GM18505 (cell line): ENCODE measurements at regions not wholly inside any gene's neighbourhood (a gene's known extent, or its start where the extent isn't known, plus 50 kb on each side); places are given as distances from the start of the nearest gene placed in this dataset.
"Not testable (repeated sequence)": the region's sequence is repeated elsewhere in the genome, so short reads cannot be mapped to it uniquely, and the experiment has no call there.

ENCODE experiments used
- ATAC-seq: cut with Tn5 transposase; IDR thresholded peaks from one replicate; pipeline ENCODE4 v1.9.1; 2021; ENCODE audit not compliant: unreplicated experiment
- POLR2A ChIP-seq: IDR thresholded peaks from 4 replicates; pipeline ENCODE4 v1.6.1; 2011; ENCODE audit warnings: borderline replicate concordance; ENCODE audit not compliant: insufficient read depth, insufficient read length; ENCODE audit errors: extremely low read depth

DNA sequence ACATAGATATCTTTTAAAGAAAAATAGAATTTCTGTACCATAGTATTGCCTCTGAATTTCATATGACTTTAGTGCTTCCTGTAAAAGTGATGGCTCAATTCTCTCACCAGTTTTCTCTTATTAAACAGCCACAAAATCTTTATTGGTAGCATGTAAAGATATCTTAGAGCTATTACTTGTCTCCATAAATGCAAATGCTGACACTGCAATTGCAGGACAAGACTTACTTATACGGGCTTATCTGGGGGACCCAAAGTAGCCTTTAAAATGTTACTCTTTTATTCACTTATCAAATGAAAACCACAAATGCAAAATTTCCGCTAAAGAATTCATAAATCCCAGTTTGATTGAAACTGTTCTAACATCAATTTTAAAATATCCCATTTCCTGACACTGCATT, 287.1 kb upstream of the SPTLC3 start:
- ATAC-seq = no peak
- TF ChIP-seq POLR2A = no peak

DNA sequence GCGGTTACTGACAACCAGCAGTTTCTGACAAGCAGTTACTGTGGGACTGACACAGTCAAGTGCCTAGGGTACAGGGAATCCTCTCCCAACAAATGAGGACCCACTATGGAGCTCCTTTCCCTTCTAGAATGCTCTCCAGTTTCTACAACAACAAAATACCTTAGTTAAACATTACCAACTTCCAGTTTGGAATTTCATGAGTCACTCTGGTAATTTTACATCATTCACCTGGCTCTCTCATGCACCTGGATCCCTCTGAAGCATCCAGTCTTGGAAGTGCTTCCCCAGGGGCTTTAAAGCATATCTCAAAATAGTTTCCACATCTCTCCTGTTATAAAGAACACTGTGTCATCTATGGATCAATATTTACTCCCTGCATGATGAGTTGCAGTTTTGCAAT, 286.7 kb upstream of the SPTLC3 start:
- ATAC-seq = no peak
- TF ChIP-seq POLR2A = no peak

DNA sequence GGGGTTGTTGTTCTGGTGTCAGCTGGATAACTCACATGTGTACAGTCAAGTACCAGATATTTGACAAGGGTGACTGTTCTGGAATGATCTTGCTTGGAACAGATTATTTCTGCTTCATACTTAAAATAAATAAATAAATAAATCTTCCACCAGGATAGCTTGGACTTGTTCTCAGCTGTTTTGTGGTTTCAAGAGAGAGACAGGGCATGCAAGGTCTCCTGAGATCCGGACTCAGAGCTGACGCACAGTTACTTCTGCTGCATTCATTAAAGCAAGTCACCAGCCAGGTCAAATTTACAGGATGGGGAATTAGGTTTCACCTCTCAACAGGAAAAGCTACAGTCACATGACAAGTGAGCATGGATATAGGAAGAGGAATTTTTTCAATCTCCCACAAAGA, 285.0 kb upstream of the SPTLC3 start:
- no peak for ATAC-seq

DNA sequence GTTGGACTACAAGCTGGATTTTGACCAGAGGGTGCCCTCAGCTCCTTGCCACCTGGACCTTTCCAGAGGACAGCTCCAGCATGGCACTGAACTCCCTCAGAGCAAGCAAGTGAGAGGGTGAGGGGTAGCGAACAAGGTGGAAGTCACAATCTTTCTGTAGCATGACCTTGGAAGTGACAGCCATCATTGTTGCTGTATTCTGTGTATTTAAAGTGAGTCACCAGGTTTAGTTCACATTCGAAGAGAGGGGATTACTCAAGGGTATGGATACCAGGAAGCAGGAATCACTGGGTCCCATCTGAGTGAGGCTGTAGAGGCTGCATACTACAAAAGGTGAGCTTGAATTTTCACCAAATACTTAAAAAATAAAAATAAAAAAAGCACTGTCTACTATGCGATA, 280.0 kb upstream of the SPTLC3 start:
- no peak for ATAC-seq
- no peak for TF ChIP-seq POLR2A

More for the DNA sequence above, 285.0 kb upstream of the SPTLC3 start:
- TF ChIP-seq POLR2A = no peak

DNA sequence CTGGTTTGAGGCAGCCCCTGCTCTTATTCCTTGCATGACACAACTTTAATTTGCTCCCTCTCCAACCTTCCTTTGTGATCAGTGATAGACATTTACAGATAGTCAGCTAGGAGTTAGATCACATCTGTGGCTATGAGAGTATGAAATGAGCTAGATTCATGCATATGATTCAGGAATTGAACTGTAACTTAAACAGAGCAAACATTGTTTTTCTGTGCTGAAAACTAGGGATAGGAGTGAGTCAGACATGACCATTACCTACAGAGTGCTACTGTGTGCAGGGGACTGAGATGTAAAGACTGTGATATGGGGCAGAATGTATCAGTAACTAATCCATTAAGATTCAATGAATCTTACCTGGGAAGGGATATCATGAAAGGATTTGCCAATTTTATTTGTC, 279.4 kb upstream of the SPTLC3 start:
- no peak for TF ChIP-seq POLR2A
- ATAC-seq = no peak

DNA sequence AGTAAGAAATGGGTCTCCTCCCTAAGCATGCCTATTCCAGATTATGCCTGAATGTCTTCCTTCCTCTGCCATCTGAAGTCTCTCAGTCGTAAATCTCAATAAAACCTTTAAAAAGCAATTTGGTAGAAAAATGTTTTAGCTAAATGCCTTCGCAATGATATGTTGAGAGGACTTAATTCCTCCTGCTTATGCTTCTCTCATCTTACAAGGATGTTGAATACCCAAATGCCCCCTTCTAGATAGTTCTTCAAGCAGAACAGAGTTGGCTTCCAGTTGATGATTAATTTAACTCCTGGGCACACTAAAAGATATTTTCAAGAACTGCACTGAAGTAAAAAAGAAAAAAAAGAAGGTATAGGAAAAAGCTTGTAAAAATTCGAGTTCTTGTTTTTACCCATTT, 275.0 kb upstream of the SPTLC3 start:
- ATAC-seq = no peak

DNA sequence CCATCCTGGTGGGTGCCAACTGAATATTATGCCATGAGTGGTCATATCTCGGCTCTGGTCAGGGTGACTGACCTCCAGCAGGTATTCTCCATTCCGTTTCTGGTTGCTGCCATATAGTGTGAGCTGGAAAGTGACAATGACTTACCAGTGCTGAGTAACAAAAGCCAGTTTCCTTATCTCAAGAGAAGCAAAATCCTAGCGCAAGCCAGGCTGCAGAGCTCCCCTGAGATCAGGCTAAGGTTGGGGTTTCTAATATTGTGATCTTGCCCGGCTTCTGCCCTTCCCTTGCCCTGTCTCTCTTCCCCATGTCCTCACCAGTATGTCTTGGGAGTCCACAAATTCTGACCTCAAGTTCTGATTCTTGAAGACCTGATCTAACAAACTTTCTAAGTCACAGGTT, 271.3 kb upstream of the SPTLC3 start:
- no peak for TF ChIP-seq POLR2A
- ATAC-seq = no peak

More for the DNA sequence above, 275.0 kb upstream of the SPTLC3 start:
- no peak for TF ChIP-seq POLR2A

DNA sequence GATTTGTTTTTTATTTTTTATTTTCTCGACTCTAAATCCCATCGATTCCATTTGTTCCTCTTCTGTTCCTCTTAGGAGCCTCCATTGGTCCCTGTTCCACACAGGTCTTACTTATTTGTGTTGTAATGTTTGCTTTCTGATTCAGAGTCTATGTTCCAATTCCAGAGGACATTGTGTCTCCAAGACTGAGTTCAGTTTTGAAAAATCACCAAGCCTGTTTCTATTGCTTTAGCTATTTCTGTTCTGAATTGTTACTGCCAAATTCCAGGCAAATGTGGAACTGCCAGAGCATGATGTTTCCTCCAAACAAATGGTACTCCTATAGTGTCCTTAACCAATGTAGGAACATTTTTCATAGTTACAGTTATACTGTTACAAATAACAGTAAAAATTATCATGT, 270.9 kb upstream of the SPTLC3 start:
- TF ChIP-seq POLR2A = no peak
- no peak for ATAC-seq

DNA sequence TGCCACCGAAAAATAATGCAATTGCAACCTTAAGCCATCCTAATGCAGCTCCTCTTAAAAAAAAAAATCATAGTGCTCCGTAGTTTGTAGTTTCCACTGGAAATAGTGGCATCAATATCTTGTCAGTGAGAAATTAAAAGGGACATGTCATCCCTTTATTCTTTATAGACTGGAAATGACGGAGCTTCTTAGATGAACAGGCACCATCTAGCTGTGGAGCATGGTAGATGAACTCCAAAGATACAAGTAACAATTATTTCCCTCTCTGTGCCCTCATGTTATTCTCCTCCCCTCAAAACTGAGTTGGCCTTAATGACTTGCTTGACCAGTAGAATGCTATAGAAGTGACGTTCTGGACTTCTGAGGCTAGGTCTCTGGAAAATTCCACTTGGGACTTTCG, 268.1 kb upstream of the SPTLC3 start:
- no peak for ATAC-seq
- TF ChIP-seq POLR2A = no peak

DNA sequence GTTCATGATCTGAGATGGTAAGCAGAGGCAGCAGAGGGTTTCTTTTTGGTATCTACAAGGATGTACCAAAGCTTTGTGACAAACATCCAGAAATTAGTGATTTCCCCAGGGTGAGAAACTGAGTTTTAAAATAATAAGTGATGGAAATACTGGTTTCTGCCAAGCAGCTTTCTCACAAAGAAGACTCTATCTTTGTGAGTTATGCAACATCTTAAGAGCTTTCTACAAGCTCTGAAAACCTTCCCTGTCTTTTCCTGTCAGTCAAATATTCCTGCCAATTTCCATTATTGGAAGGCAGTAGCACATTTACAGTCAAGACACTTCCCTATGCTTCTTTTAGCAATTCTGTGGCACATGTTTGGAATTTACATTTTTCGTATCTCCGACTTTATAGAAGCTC, 264.7 kb upstream of the SPTLC3 start:
- TF ChIP-seq POLR2A = no peak
- ATAC-seq = no peak

DNA sequence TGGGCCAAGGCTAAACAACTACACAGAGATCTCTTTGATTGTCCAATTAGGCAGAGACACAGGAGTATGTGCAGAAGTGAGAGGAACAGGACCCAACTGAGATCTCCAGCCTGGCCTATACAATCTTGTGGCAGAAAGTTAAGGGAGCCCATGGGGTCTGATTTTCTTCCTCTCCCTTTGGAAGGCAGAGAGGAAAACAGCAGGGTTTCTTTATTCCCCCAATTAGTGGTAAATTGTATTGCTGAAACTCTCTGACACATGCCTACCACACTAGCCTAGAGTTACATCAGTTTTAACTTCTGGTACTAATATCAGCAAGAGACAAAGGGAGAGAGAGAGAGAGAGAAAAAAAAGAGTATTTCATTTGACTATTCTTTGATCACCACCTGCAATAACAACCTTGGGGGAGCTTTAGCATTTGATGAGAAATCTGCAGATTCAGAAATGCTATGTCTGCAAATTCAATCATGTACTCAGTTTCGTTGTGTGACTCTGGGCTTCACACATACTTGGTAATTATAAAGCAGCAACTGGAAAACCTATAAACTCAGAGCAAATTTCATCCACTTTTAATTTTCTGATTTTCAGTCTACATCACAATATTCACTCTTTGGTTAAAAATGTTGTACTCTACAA, 260.3 kb upstream of the SPTLC3 start:
- ATAC-seq = no peak

DNA sequence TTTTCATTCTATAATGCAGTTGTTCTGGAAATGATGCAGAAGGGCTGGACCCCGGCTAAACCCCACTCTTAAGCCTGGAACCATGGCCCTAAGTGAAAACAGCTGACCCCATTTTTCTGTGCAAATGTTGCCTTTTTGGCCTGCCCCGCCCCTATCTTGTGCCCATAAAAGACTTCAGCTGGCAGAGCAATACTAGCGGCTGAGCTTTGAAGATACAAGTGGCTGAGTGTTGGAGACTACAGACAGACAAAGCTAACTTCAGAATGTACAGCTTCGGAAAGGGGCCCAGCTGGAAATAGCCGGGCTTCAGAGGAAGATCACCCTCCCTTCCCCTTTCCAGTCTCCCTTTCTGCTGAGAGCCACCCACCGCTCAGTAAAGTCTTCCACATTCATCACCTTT, 258.6 kb upstream of the SPTLC3 start:
- no peak for TF ChIP-seq POLR2A
- no peak for ATAC-seq

More for the DNA sequence above, 260.3 kb upstream of the SPTLC3 start:
- TF ChIP-seq POLR2A = no peak

DNA sequence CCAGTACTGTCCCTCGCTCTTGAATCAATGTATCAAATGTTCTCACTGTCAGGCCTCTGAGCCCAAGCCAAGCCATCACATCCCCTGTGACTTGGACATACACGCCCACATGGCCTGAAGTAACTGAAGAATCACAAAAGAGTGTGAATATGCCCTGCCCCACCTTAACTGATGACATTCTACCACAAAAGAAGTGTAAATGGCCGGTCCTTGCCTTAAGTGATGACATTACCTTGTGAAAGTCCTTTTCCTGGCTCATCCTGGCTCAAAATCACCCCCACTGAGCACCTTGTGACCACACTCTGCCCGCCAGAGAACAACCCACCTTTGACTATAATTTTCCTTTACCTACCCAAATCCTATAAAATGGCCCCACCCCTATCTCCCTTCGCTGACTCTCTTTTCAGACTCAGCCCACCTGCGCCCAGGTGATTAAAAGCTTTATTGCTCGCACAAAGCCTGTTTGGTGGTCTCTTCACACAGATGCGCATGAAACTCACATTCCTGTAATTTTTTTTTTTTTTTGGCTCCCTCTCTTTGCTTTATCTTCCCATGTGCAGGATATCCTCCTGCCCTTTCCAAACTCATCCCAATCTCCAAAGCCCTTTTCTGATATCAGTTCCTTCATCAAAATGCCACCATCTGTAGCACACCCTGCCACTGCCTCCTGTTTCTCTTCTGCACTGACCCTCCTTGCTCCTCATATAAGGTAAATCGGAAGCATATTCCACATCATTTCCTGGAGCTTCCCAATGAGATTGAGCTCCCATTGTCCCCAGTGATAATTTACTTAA, 255.7 kb upstream of the SPTLC3 start:
- ATAC-seq = not testable (repeated sequence)

DNA sequence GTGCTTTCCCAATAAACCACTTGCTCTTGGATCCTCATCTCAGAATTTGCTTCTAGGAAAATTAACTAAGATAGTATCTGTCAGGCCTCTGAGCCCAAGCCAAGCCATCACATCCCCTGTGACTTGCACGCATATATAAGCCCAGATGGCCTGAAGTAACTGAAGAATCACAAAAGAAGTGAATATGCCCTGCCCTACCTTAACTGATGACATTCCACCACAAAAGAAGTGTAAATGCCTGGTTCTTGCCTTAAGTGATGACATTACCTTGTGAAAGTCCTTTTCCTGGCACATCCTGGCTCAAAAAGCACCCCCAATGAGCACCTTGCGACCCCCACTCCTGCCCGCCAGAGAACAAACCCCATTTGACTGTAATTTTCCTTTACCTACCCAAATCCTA, 255.0 kb upstream of the SPTLC3 start:
- not testable (repeated sequence) for ATAC-seq

DNA sequence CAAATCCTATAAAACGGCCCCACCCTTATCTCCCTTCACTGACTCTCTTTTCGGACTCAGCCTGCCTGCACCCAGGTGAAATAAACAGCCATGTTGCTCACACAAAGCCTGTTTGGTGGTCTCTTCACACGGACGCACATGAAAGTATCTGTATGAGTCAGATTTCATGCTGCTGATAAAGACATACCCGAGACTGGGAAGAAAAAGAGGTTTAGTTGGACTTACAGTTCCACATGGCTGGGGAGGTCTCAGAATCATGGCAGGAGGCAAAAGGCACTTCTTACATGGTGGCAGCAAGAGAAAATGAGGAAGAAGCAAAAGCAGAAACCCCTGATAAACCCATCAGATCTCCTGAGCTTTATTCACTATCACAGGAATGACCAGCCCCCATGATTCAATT, 249.3 kb upstream of the SPTLC3 start:
- not testable (repeated sequence) for ATAC-seq
